Smooth muscle cell (in vitro differentiated cells): ENCODE measurements at regions not wholly inside any gene's neighbourhood (a gene's known extent, or its start where the extent isn't known, plus 50 kb on each side); places are given as distances from the start of the nearest gene placed in this dataset.

ENCODE experiments used
- DNase-seq: peaks from one replicate; lab custom pipeline; 2025; ENCODE audit not compliant: unreplicated experiment; lab: John Stamatoyannopoulos, UW
- H2AFZ ChIP-seq: fragments of 200-600 bp; sonication (generic); 2 replicates; pipeline ENCODE4 v1.6.0; 2016; ENCODE audit warnings: antibody characterized with exemption, low read depth, mild to moderate bottlenecking
- H3F3A ChIP-seq: fragments of 200-600 bp; sonication (generic); 2 replicates; pipeline ENCODE4 v1.6.0; 2017; ENCODE audit warnings: antibody characterized with exemption, low read depth
- H3K27ac ChIP-seq: fragments of 200-600 bp; sonication (generic); 2 replicates; pipeline ENCODE4 v1.5.1; 2016; ENCODE audit warnings: low read depth, mild to moderate bottlenecking
- H3K27me3 ChIP-seq: fragments of 200-600 bp; sonication (generic); 2 replicates; pipeline ENCODE4 v1.6.1; 2016; ENCODE audit warnings: low read depth, mild to moderate bottlenecking
- H3K36me3 ChIP-seq: fragments of 200-600 bp; sonication (generic); 2 replicates; pipeline ENCODE4 v1.5.1; 2016; ENCODE audit warnings: low read depth
- H3K4me1 ChIP-seq: fragments of 200-600 bp; sonication (generic); 2 replicates; pipeline ENCODE4 v1.5.1; 2016; ENCODE audit warnings: low read depth
- H3K4me2 ChIP-seq: fragments of 200-600 bp; sonication (generic); 2 replicates; pipeline ENCODE4 v1.6.0; 2016; ENCODE audit warnings: mild to moderate bottlenecking
- H3K4me3 ChIP-seq: fragments of 200-600 bp; sonication (generic); 2 replicates; pipeline ENCODE4 v1.5.1; 2016; ENCODE audit warnings: mild to moderate bottlenecking
- H3K79me2 ChIP-seq: fragments of 200-600 bp; sonication (generic); 2 replicates; pipeline ENCODE4 v1.6.0; 2016; ENCODE audit warnings: low read depth, mild to moderate bottlenecking
- H3K9ac ChIP-seq: fragments of 200-600 bp; sonication (generic); 2 replicates; pipeline ENCODE4 v1.6.0; 2016; ENCODE audit warnings: low read depth
- H3K9me3 ChIP-seq: fragments of 200-600 bp; sonication (generic); replicated peaks from 2 replicates; pipeline ENCODE4 v1.5.1; 2016; ENCODE audit warnings: low read depth
- H4K20me1 ChIP-seq: fragments of 200-600 bp; sonication (generic); 2 replicates; pipeline ENCODE4 v1.6.0; 2016; ENCODE audit warnings: low read depth
- CTCF ChIP-seq: fragments of 200-600 bp; sonication (generic); IDR thresholded peaks from 2 replicates; pipeline ENCODE4 v1.5.1; 2017; ENCODE audit warnings: borderline replicate concordance, mild to moderate bottlenecking, antibody characterized with exemption; ENCODE audit not compliant: insufficient read depth, poor library complexity, severe bottlenecking
- WGBS: methylation state at CpG from one replicate; pipeline ENCODE4 v1.1.7; 2016; ENCODE audit warnings: low lambda C conversion rate; 5-methylcytosine and 5-hydroxymethylcytosine counted together

- H3F3A ChIP-seq = peaks cover 3% of the 10 kb centered on the region
- H3K79me2 ChIP-seq = no peaks in the 10 kb centered on the region
- H2AFZ ChIP-seq = no peak overlapping the region
- no peak overlapping the region for H3K9ac ChIP-seq
- no peaks in the 10 kb centered on the region for H4K20me1 ChIP-seq
- no peak overlapping the region for H3K4me3 ChIP-seq
- no peak overlapping the region for H3K4me2 ChIP-seq
- TF ChIP-seq CTCF = no peak
- 100% methylated on average over 1 of the region's 1 CpG for WGBS
- H3K27ac ChIP-seq = no peak overlapping the region
- no peaks in the 10 kb centered on the region for H3K9me3 ChIP-seq
- DNase-seq = no peak
- no peaks in the 10 kb centered on the region for H3K27me3 ChIP-seq
- H3K36me3 ChIP-seq = no peaks in the 10 kb centered on the region
- peaks cover 5% of the 10 kb centered on the region for H3K4me1 ChIP-seq
Observed at GRCh38 chr20:53688085-53688484, 94.4 kb upstream of the ZNF217 start.

- no peaks in the 10 kb centered on the region for H3K9me3 ChIP-seq
- H3K9ac ChIP-seq = no peak overlapping the region
- H3K27me3 ChIP-seq = no peaks in the 10 kb centered on the region
- WGBS = 93% methylated on average over 8 of the region's 8 CpGs
- TF ChIP-seq CTCF = no peak
- no peaks in the 10 kb centered on the region for H3K79me2 ChIP-seq
- H2AFZ ChIP-seq = no peak overlapping the region
- DNase-seq = no peak
- no peak overlapping the region for H3K4me2 ChIP-seq
- no peaks in the 10 kb centered on the region for H3K36me3 ChIP-seq
- peaks cover 4% of the 10 kb centered on the region for H3K4me1 ChIP-seq
- H3K27ac ChIP-seq = no peak overlapping the region
- H3F3A ChIP-seq = no peaks in the 10 kb centered on the region
- no peak overlapping the region for H3K4me3 ChIP-seq
- H4K20me1 ChIP-seq = no peaks in the 10 kb centered on the region
Observed at GRCh38 chr20:53685070-53685595, 91.5 kb upstream of the ZNF217 start.

- no peak overlapping the region for H3K27ac ChIP-seq
- TF ChIP-seq CTCF = no peak
- no peaks in the 10 kb centered on the region for H3K79me2 ChIP-seq
- 99% methylated on average over 3 of the region's 3 CpGs for WGBS
- no peak overlapping the region for H3K9ac ChIP-seq
- DNase-seq = no peak
- no peak overlapping the region for H3K4me3 ChIP-seq
- peaks cover 3% of the 10 kb centered on the region for H3F3A ChIP-seq
- H3K4me1 ChIP-seq = peaks cover 20% of the 10 kb centered on the region
- no peaks in the 10 kb centered on the region for H3K9me3 ChIP-seq
- H4K20me1 ChIP-seq = no peaks in the 10 kb centered on the region
- no peak overlapping the region for H2AFZ ChIP-seq
- H3K27me3 ChIP-seq = no peaks in the 10 kb centered on the region
- no peak overlapping the region for H3K4me2 ChIP-seq
- no peaks in the 10 kb centered on the region for H3K36me3 ChIP-seq
Observed at GRCh38 chr20:53683506-53683905, 89.9 kb upstream of the ZNF217 start.
